ENCODE measurements at regions not wholly inside any gene's neighbourhood (a gene's known extent, or its start where the extent isn't known, plus 50 kb on each side); places are given as distances from the start of the nearest gene placed in this dataset.

- Histone ChIP-seq H3K27me3 (replicated peaks; ENCODE audit: control insufficient read depth, insufficient read depth, low read length) (no peaks in the 10 kb centered on the region; the same call in 1 of the 2 replicates), H3K36me3 (ENCODE audit: control insufficient read depth, insufficient read depth, low read length) (no peaks in the 10 kb centered on the region), H3K4me3 (replicated peaks; ENCODE audit: low read depth, low read length) (no peak overlapping the region)
- no peak for DNase-seq (ENCODE audit: extremely low read depth, insufficient read length)
- TF ChIP-seq, protein P1, sequence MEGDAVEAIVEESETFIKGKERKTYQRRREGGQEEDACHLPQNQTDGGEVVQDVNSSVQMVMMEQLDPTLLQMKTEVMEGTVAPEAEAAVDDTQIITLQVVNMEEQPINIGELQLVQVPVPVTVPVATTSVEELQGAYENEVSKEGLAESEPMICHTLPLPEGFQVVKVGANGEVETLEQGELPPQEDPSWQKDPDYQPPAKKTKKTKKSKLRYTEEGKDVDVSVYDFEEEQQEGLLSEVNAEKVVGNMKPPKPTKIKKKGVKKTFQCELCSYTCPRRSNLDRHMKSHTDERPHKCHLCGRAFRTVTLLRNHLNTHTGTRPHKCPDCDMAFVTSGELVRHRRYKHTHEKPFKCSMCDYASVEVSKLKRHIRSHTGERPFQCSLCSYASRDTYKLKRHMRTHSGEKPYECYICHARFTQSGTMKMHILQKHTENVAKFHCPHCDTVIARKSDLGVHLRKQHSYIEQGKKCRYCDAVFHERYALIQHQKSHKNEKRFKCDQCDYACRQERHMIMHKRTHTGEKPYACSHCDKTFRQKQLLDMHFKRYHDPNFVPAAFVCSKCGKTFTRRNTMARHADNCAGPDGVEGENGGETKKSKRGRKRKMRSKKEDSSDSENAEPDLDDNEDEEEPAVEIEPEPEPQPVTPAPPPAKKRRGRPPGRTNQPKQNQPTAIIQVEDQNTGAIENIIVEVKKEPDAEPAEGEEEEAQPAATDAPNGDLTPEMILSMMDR (IDR thresholded peaks at IDR 0.05; ENCODE audit: insufficient read depth, low read length, poor library complexity, severe bottlenecking) = no peak
Observed at GRCh38 chr18:22613058-22613690, 195.5 kb upstream of the CTAGE1 start.

DNA sequence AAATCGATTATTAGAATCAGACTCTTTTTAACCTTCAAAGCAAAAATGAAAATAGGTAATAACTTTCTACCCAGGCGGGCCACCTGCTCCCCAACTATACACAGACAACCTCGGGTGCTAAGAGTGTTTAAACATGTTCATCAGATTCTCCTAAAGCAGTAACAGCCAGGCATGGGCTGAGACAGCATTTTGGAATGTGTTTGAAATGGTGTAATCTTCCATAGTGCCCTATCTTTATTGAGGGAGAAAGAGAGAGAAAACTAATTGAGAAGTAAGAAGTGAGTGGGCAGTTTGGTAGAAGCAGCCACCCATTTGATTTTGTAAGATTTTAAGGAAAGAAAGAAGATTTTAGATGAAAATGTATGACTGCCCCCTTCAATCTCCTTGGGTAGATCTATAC, 196.1 kb upstream of the CTAGE1 start:
- TF ChIP-seq, protein P1 (IDR thresholded peaks at IDR 0.05; ENCODE audit: insufficient read depth, low read length, poor library complexity, severe bottlenecking) = no peak
- no peak for DNase-seq (ENCODE audit: extremely low read depth, insufficient read length)
- H3K27me3 ChIP-seq (replicated peaks; ENCODE audit: control insufficient read depth, insufficient read depth, low read length) = no peaks in the 10 kb centered on the region; the same call in 1 of the 2 replicates
- no peaks in the 10 kb centered on the region for H3K36me3 ChIP-seq (ENCODE audit: control insufficient read depth, insufficient read depth, low read length)
- H3K4me3 ChIP-seq (replicated peaks; ENCODE audit: low read depth, low read length) = no peak overlapping the region

DNA sequence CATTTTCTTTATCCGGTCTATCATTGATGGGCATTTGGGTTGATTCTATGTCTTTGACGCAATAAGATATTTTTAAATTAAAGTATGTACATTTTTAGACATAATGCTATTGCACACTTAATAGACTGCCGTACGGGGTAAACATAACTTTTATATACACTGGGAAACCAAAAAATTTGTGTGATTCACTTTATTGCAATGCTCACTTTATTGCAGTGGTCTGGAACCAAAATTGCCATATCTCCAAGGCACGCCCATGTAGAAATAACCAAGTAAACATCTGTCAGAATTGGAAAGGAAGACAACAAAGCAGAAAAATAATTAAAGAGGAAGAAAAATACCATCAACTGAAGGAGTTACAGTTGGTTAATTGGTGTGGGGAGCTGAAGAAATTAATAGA, 205.8 kb upstream of the CTAGE1 start:
- TF ChIP-seq, protein P1 (IDR thresholded peaks at IDR 0.05; ENCODE audit: insufficient read depth, low read length, poor library complexity, severe bottlenecking) = no peak
- Histone ChIP-seq H3K27me3 (replicated peaks; ENCODE audit: control insufficient read depth, insufficient read depth, low read length) (no peaks in the 10 kb centered on the region; the same call in 1 of the 2 replicates), H3K4me3 (replicated peaks; ENCODE audit: low read depth, low read length) (no peak overlapping the region), H3K36me3 (ENCODE audit: control insufficient read depth, insufficient read depth, low read length) (no peaks in the 10 kb centered on the region)
- DNase-seq (ENCODE audit: extremely low read depth, insufficient read length) = no peak

DNA sequence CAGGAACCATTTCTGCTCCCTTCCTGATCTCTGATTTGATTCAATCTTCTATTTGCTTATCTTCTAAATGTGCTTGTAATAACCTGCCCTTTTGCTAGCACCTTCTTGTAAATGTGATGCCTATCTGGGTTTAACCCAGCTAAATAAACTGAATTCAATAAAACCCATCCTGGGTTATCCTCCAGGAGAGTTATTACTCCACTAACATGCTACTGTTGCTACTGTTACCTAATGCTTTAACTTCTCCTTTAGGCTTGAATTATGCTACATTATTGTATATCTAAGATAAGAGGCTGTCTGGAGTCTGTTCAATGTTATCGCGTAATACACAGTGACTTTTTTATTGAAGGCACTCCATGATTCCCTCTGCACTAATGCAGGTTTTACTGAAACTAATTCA, 206.5 kb upstream of the CTAGE1 start:
- no peaks in the 10 kb centered on the region for H3K36me3 ChIP-seq (ENCODE audit: control insufficient read depth, insufficient read depth, low read length)
- TF ChIP-seq, protein P1 (IDR thresholded peaks at IDR 0.05; ENCODE audit: insufficient read depth, low read length, poor library complexity, severe bottlenecking) = no peak
- DNase-seq (ENCODE audit: extremely low read depth, insufficient read length) = no peak

GRCh38 chr18:22625406-22625805, 207.7 kb upstream of the CTAGE1 start:
- Histone ChIP-seq H3K36me3 (ENCODE audit: control insufficient read depth, insufficient read depth, low read length) (no peaks in the 10 kb centered on the region), H3K27me3 (replicated peaks; ENCODE audit: control insufficient read depth, insufficient read depth, low read length) (no peaks in the 10 kb centered on the region; the same call in 1 of the 2 replicates), H3K4me3 (replicated peaks; ENCODE audit: low read depth, low read length) (no peak overlapping the region)
- no peak for DNase-seq (ENCODE audit: extremely low read depth, insufficient read length)
- TF ChIP-seq, protein P1 (IDR thresholded peaks at IDR 0.05; ENCODE audit: insufficient read depth, low read length, poor library complexity, severe bottlenecking) = no peak

More for the DNA sequence above, 206.5 kb upstream of the CTAGE1 start:
- no peaks in the 10 kb centered on the region; the same call in 1 of the 2 replicates for H3K27me3 ChIP-seq (replicated peaks; ENCODE audit: control insufficient read depth, insufficient read depth, low read length)
- H3K4me3 ChIP-seq (replicated peaks; ENCODE audit: low read depth, low read length) = no peak overlapping the region
